Tibial artery (tissue), 4 donors: ENCODE measurements at regions not wholly inside any gene's neighbourhood (a gene's known extent, or its start where the extent isn't known, plus 50 kb on each side); places are given as distances from the start of the nearest gene placed in this dataset.
A peak's percentile ranks its signal among the peaks of the same experiment; 100 is the strongest.

Experiments used
- DNase-seq, 2 donors: peaks; one replicate each; pipeline ENCODE4 v3.0.0-alpha.2; 2019
- H3K27ac ChIP-seq, 2 donors: fragments of 200-600 bp; sonication (generic) in 1 of 2; 1 replicate in 1 of 2; 2 replicates in 1 of 2; pipeline ENCODE4 v1.5.1; 2018 to 2019; ENCODE audit warnings: mild to moderate bottlenecking in 1 of 2
- H3K27me3 ChIP-seq, 2 donors: fragments of 200-600 bp; sonication (generic) in 1 of 2; one replicate each; pipeline versions ENCODE4 v1.5.1 to v1.6.0; 2016 to 2019
- H3K36me3 ChIP-seq, 3 donors: fragments of 200-600 bp; sonication (generic) in 2 of 3; one replicate each; pipeline ENCODE4 v1.5.1; 2016 to 2019; ENCODE audit warnings: mild to moderate bottlenecking in 2 of 3
- H3K4me1 ChIP-seq, 4 donors: fragments of 200-600 bp; sonication (generic) in 2 of 4; 1 replicate in 3 of 4; 2 replicates in 1 of 4; pipeline ENCODE4 v1.5.1; 2016 to 2019
- H3K4me3 ChIP-seq, 2 donors: fragments of 200-600 bp; sonication (generic) in 1 of 2; 1 replicate in 1 of 2; 2 replicates in 1 of 2; pipeline ENCODE4 v1.5.1; 2018 to 2019; ENCODE audit warnings: mild to moderate bottlenecking in 2 of 2
- H3K9me3 ChIP-seq, 3 donors: fragments of 200-600 bp; sonication (generic) in 1 of 3; one replicate each; pipeline ENCODE4 v1.5.1; 2016 to 2019
- intact Hi-C: fragments of 100-400 bp; cut with DNase I; formaldehyde crosslinking; loops from one replicate; pipeline ENCODE4 v1.15.0; 2023; ENCODE audit warnings: low total_unique reads
- TF ChIP-seq, protein P1 (sequence below), 2 experiments: fragments of 200-600 bp in 1 of 2; fragments of 450-650 bp in 1 of 2; IDR thresholded peaks; one replicate each; pipeline ENCODE4 v1.5.1; 2017 to 2019; ENCODE audit warnings: antibody characterized with exemption in 2 of 2, mild to moderate bottlenecking in 1 of 2, moderate library complexity in 1 of 2

DNA sequence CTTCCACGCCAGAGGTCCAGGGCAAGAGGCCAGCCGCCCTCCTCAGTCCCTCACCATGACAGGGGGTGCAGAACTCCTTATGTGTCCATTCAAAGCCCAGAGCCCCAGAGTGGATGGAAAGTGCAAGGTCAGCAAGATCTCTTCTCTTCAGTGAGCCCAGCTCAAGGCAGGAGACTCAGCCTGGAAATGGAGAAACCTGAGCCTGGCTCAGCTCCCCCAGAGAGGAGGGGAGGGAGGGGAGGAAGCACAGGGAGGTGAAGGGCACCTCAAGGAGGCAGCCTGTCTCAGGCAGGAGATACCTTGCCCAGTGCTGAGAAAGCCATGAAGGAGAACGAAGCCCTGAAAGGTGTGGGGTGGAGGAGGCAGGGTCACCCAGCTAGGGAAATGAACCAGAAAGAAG lies 121.8 kb upstream of the PJA1 start:
- Histone ChIP-seq H3K27me3 (no peaks in the 10 kb centered on the region), H3K9me3 (no peaks in the 10 kb centered on the region), H3K4me3 (no peak overlapping the region), H3K36me3 (no peaks in the 10 kb centered on the region), H3K27ac (no peak overlapping the region), H3K4me1 (peaks cover 0 to 8% (median 2%) of the 10 kb centered on the region in 4 donors)
- intact Hi-C loops, result loop anchor here (5.0 to 10.0 kb wide), 2 partner anchors 460 to 772 kb away; partner anchors contain the start of gene EFNB1
- DNase-seq, result no peak
- TF ChIP-seq, protein P1, sequence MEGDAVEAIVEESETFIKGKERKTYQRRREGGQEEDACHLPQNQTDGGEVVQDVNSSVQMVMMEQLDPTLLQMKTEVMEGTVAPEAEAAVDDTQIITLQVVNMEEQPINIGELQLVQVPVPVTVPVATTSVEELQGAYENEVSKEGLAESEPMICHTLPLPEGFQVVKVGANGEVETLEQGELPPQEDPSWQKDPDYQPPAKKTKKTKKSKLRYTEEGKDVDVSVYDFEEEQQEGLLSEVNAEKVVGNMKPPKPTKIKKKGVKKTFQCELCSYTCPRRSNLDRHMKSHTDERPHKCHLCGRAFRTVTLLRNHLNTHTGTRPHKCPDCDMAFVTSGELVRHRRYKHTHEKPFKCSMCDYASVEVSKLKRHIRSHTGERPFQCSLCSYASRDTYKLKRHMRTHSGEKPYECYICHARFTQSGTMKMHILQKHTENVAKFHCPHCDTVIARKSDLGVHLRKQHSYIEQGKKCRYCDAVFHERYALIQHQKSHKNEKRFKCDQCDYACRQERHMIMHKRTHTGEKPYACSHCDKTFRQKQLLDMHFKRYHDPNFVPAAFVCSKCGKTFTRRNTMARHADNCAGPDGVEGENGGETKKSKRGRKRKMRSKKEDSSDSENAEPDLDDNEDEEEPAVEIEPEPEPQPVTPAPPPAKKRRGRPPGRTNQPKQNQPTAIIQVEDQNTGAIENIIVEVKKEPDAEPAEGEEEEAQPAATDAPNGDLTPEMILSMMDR (IDR thresholded peaks at IDR 0.05), result no peak

DNA sequence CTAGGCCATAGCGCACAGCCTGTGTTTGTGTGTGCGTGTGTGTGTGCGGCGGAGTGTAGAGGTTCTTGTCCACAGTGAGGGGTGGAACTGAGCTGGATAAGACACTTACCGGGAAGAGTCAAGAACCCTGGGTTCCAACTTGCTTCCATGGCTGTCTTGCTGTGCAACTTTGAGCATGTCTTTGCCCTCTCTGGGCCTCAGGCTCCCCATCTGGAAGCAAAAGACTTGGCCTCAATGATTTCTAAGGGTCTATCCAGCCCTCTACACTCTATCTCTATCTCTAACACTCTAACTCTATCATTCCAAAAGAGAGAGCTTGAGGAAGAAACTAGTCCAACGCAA lies 121.3 kb upstream of the PJA1 start:
- Histone ChIP-seq H3K27ac (no peak overlapping the region), H3K4me3 (no peak overlapping the region), H3K36me3 (no peaks in the 10 kb centered on the region), H3K27me3 (no peaks in the 10 kb centered on the region), H3K4me1 (peaks cover 0 to 8% (median 2%) of the 10 kb centered on the region in 4 donors), H3K9me3 (no peaks in the 10 kb centered on the region)
- intact Hi-C loops, result loop anchor here (5.0 to 10.0 kb wide), 2 partner anchors 459 to 772 kb away; partner anchors contain the start of gene EFNB1
- TF ChIP-seq, protein P1 (IDR thresholded peaks at IDR 0.05), result no peak
- DNase-seq, result no peak

DNA sequence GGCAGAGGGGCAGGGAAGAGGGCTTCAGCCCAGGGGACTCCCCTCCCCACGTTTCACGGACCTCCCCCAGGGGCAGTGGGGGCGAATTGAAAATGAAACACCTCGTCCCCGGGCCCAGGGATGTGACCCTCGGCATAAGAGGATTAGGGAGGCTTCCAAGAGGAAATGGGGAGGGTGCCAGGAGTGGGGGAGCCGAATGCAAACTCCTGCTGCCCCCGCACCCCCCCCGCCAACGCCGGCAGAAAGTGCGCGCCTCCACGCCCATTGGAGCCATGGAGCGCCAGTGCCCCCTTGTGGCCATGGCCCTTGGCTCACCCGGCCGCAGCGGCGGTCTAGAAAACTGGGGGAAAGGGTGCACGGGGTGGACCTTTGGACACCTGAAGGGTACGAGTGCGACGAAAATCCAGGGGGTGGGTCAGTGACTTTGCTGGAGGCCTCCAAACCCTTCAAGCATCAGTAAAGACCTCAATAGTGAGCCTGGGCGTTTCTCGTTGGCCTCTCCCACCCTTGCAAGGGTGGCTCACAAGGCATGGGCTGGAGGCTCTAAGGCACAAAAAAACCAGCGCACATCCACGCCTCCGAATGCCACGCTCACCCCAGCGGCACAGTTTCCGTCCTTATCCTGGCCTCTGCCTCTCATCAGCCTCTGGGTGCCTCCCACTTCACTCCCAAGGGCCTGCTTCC lies 120.8 kb upstream of the PJA1 start:
- H3K4me3 ChIP-seq, result peak overlapping the region; percentile 50 to 55
- H3K27ac ChIP-seq, result no peak overlapping the region
- H3K36me3 ChIP-seq, result no peaks in the 10 kb centered on the region
- peak; percentile 29 to 71 for DNase-seq
- intact Hi-C loops, result loop anchor here (5.0 to 10.0 kb wide), 2 partner anchors 459 to 771 kb away; partner anchors contain the start of gene EFNB1
- H3K27me3 ChIP-seq, result no peaks in the 10 kb centered on the region
- peaks cover 0 to 11% (median 4%) of the 10 kb centered on the region in 4 donors for H3K4me1 ChIP-seq
- TF ChIP-seq, protein P1 (IDR thresholded peaks at IDR 0.05), result peak; percentile 78 to 80
- no peaks in the 10 kb centered on the region for H3K9me3 ChIP-seq

DNA sequence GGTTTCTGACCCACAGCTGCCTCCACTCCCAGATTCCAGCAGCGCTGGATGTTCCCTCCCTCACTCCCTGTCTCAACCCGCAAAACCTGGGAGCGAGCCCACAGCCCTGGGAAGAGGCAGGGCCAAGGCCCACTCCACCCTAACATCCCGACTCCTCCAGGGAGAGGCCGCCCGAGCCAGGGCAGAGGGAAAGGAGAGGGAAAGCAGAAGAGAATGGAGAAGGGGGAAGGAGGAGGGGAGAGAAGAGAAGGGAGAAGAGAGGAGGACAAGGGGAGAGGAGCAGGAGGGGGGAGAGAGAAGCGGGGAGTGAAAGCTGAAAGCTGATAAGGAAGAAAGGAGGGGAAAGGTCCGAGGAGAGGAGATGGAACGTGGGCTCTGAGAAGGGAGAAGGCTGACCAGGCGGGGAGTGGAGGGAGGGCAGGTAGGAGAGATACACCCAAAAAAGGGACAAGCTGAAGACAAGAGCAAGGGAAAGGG lies 120.2 kb upstream of the PJA1 start:
- Histone ChIP-seq H3K4me1 (peaks cover 0 to 13% (median 5%) of the 10 kb centered on the region in 4 donors), H3K4me3 (peak overlapping the region; percentile 50 to 55), H3K9me3 (no peaks in the 10 kb centered on the region), H3K27me3 (no peaks in the 10 kb centered on the region), H3K27ac (no peak overlapping the region), H3K36me3 (no peaks in the 10 kb centered on the region)
- peak in 1 of 2 donors; percentile 21 for DNase-seq
- TF ChIP-seq, protein P1 (IDR thresholded peaks at IDR 0.05), result no peak
- intact Hi-C loops, result loop anchor here (5.0 to 10.0 kb wide), 2 partner anchors 458 to 771 kb away; partner anchors contain the start of gene EFNB1

DNA sequence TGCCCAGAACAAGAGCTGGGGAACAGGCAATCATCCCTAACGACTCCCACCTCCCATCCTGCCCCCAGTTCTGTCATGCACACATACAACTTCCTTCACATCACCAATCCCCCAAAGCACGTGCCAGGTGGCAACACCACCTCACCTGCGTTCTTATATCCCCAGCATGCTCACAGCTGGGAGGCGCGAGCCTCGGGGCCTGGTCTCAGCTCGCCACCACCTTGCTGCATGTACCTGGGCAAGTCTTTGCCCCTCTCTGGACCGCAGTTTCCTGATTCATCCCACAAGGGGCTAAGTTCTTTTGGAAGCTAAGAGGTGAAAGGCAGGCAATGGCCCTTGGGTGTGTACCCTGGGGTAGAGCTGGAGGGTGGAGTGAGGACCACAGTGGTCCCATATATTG lies 119.2 kb upstream of the PJA1 start:
- intact Hi-C loops, result loop anchor here (10.0 kb wide), 1 partner anchor 770 kb away; no protein-coding TSS in a partner anchor

More for the DNA sequence above, 119.2 kb upstream of the PJA1 start:
- H3K9me3 ChIP-seq, result no peaks in the 10 kb centered on the region
- no peak for DNase-seq
- H3K4me3 ChIP-seq, result no peak overlapping the region
- TF ChIP-seq, protein P1 (IDR thresholded peaks at IDR 0.05), result no peak
- H3K36me3 ChIP-seq, result no peaks in the 10 kb centered on the region
- H3K27me3 ChIP-seq, result no peaks in the 10 kb centered on the region
- peaks cover 0 to 13% (median 5%) of the 10 kb centered on the region in 4 donors for H3K4me1 ChIP-seq
- H3K27ac ChIP-seq, result no peak overlapping the region
